CD4-positive, alpha-beta T cell treated with Interleukin-6 at 100 ng/mL for 8 hours (primary cell): ENCODE measurements at regions not wholly inside any gene's neighbourhood (a gene's known extent, or its start where the extent isn't known, plus 50 kb on each side); places are given as distances from the start of the nearest gene placed in this dataset.

Experiments used
- DNase-seq: peaks from one replicate; pipeline ENCODE4 v3.0.0-alpha.2; 2020; ENCODE audit warnings: mixed read lengths, low spot score

DNA sequence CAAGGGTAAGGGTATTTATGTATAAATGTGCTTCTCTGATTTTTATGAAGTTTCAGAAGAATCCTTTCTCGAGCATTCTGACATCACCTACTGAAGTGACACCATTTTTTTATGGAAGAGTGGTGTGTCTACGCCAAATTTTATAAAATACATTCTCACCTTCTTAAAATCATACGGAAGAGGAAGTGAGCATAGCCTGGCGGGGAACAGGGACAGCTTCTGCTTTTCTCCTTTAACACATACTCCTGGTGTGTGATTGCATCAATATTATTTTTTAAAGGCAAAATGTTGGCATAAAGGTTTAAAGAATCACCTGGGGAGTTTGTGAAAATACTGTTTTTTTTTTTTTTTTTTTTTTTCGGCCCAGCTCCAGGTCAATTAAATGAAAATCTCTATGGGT lies 733.6 kb upstream of the MAN1A1 start:
- DNase-seq: no peak

DNA sequence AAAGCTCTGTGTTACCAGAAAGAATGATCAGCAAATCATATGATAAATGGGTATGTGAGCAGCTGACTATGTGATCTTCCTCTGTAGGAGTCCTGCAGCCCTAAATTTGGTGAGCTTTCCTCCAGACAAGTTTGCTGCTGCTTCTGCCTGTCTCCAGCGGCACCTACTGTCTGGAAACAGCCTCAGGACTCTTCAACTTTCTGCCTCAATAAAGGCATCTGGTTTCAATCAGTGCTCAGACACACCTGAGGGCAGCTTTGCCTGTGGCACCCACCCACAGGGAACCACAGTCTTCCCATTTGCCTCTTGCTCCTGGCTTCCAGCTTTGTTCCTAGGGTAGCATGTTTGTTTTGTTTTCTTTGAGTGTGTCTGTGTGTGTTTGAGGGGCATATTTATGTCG lies 727.9 kb upstream of the MAN1A1 start:
- no peak for DNase-seq

GRCh38 chr6:120058410-120058809 lies 708.8 kb upstream of the MAN1A1 start:
- no peak for DNase-seq

GRCh38 chr6:120056085-120056484 lies 706.5 kb upstream of the MAN1A1 start:
- DNase-seq: no peak

DNA sequence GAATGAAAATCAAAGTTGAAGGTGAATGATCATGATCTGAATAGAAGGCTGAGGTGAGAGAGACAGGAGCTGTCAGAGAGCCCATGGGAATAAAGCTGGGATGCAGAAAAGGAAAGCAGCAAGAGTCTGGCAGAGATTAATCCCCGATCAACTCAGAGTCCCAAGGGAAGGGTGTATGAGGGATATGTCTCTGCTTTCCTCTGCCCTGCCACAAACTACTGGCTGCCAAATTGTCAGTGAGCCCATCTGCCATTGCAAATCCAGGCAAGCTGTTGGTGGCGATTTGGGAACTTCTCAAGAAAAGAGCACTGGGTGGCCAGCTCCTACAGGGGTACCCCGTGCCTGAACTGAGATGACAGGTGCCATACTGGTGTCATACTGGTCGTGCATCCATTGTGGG lies 705.5 kb upstream of the MAN1A1 start:
- no peak for DNase-seq

- no peak for DNase-seq
Observed at GRCh38 chr6:120039664-120040063, 690.1 kb upstream of the MAN1A1 start.

- no peak for DNase-seq
Observed at GRCh38 chr6:120031837-120032236, 682.3 kb upstream of the MAN1A1 start.

- no peak for DNase-seq
Observed at GRCh38 chr6:120026791-120027190, 677.2 kb upstream of the MAN1A1 start.

- DNase-seq: no peak
Observed at GRCh38 chr6:120010075-120010474, 660.5 kb upstream of the MAN1A1 start.

GRCh38 chr6:120005292-120005976 lies 655.9 kb upstream of the MAN1A1 start:
- DNase-seq: no peak

GRCh38 chr6:119986934-119987549 lies 637.5 kb upstream of the MAN1A1 start:
- DNase-seq: no peak

DNA sequence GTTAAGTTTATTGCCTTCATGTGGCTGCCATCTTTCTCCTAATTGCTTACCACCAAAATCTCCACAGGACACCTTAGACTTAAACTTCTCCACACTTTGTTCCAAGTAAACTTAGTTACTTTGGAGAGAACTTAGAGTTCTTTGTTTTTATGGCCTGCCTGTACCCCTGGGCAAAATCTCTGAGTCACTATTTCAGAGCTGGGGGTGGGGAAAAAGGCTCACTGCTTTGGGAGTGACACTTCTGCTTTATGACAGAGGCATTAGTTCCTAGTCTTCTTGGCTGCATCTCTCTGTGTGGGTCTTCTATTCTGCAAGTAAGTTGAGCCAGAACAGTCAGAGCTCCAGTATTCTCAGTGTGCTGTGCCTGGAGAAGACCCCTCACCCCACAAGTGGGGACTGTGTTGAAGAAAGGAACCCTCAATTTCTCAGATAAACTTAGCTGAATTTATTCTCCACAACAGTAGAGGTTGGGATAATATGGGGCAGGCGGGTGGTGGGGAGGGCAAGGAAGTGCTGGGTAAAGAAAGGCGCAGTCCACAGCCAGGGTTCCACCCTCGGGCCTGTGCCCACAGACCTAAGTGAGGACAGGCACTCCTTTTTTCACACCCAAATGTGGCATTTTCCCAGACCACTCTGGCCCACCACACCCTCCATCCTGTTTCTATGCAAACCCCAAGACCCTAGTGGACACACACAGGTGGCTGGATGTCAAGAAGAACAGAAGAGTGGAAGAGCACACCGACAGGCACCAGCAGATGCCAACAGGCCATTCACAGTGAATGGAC lies 636.6 kb upstream of the MAN1A1 start:
- no peak for DNase-seq

DNA sequence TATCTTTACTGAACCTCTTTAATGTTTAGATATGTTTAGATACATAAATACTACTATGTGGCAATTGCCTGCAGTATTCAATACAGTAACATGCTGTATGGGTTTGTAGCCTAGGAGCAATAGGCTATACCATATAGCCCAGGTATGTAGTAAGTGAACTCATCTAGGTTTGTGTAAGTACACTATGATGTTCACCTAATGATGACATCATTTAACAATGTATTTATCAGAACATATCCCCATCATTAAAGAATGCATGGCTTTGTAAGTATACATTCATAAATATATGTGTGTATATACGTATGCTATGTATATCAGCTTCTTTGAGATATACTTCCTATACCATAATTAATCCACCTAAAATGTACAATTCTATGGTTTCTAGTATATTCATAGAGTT lies 631.2 kb upstream of the MAN1A1 start:
- no peak for DNase-seq

DNA sequence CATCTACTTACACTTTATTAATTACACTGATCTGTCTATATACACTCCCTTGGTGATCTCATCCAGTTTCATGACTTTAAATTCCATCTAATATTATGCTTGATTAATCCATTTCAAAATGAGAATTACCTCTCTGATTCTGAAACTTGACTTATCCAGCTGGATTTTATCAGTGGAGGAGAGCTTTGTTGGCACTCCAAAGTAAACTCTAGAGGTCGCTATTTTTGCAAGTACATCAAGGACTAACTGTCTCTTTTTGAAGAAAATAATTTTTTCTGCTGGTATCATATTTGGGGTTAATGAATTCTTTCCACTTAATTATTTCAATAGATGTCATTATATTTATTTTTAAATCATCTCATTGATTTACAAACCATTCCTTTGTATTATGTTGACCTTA lies 630.3 kb upstream of the MAN1A1 start:
- DNase-seq: no peak

DNA sequence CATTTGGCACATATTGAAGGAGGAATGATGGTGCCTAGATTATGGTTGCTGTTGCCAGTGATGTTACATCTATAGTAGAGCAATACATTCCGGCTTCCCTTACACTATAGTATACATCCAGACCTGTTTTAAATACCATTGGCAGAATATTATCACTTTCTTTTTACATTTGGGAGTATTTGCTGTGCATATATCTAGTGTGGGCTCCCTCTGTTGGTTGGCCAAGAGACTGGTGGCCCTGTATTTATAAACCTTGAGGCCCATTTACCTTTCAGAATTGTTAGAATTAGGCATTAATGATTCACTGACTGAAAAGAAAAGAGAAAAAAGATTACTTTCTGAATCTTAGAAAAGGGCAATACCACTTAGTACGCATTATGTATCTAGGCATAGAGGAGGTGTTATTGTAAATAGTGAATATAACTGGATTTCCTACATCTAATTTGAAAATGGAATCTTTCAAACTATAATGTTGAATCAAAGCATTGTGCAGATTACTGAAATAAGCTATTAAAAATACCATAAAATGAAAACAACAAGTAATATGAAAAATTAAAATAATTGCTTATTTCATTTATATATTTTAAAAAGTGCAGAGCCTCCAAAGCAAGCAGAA lies 628.8 kb upstream of the MAN1A1 start:
- no peak for DNase-seq

DNA sequence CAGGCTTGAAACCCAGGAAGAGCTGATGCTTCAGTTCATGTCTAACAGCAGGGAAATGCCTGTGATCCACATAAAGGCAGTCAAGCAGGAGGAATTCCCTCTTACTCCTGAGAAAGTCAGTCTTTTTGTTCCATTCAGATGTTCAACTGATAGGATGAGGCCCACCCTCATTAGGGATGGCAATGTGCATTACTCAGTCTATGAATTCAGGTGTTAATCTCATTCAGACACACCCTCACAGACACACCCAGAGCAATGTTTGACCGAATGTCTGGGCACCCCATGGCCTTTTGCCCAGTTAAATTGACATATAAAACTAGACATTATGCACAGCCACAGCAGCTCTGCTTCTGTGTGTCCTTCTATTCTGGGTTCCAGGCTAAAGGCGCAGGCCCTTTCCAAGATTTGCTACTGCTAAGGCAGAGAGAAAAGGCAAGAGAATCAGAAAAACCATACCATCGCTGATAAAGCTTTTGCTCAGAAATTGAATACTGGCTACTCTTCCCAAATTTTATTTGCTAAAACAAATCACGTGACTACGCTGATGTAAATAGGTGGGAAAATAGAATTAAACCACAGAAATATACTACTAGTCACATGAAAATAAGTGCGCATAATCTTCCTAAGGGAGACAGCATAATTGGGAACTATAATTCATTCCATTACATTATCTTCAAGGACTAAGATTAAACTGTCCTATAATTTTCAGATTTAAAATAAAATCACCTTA lies 625.0 kb upstream of the MAN1A1 start:
- DNase-seq: no peak

- no peak for DNase-seq
Observed at GRCh38 chr6:119966484-119966883, 616.9 kb upstream of the MAN1A1 start.

GRCh38 chr6:119965900-119966299 lies 616.3 kb upstream of the MAN1A1 start:
- no peak for DNase-seq

- DNase-seq: no peak
Observed at GRCh38 chr6:119965008-119965407, 615.4 kb upstream of the MAN1A1 start.

DNA sequence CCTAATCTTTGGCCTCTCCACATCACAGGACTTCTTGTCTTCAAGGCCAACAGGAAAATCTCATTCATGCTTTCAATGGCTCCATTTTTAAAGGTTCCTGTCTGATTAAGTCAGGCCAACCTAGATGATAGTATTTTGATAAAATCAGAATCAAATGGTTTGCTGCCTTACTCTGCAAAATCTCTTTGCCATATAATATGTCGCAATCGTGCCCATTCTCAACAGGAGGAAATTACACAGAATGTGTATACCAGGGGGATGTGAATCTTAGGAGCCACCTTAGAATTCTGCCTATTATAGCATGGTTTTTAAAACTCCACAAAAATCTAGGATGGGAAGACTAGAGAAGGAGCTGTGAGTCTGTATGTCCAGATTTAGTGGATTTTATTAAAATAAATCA lies 612.9 kb upstream of the MAN1A1 start:
- no peak for DNase-seq

DNA sequence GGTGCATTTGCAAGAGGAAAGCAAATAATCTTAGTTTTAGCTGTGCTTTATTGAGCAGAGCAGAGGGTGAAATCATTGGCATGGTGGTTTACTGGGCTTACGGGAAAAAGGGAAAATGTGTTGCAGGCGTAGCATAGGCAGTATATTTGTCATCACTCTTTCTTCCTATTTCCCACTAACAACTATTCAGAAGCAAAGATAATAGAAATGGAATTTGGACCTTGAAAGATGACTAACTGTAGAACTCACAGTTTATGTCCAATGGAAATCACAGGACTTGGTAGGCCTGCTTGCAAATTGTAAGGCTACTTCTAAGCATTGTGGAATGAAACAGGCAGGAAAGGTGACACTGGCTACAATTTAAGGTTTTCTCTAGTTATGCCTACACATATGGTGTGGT lies 611.9 kb upstream of the MAN1A1 start:
- DNase-seq: no peak

DNA sequence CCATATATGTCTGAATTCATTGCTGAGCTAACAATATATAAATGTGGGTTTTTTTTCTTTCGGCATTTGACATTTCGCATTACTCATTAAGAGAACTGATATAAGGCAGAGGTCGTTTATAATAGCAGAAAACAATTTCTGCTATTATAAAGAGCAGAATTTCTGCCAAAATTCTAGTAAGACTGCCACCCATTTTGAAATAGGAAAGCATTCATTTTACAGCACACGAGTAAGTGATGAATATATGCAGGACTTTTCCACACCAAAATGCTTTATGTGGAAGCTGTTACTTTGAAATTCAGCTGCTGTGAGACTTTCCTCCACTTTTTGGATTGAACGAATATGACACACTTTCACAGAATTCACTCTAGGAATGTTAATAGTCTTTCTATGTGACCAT lies 610.9 kb upstream of the MAN1A1 start:
- no peak for DNase-seq
